ENCODE measurements at regions not wholly inside any gene's neighbourhood (a gene's known extent, or its start where the extent isn't known, plus 50 kb on each side); places are given as distances from the start of the nearest gene placed in this dataset.
"Not testable (repeated sequence)": the region's sequence is repeated elsewhere in the genome, so short reads cannot be mapped to it uniquely, and the experiment has no call there.

GRCh38 chr2:194824450-194824849 is 832.6 kb upstream of the SLC39A10 start:
- TF ChIP-seq POLR2A (IDR thresholded peaks at IDR 0.05; ENCODE audit: low read depth, low read length) (no peak), TAF1 (IDR thresholded peaks at IDR 0.05; ENCODE audit: borderline replicate concordance, low read depth, low read length) (no peak), POLR2AphosphoS5 (IDR thresholded peaks at IDR 0.05; ENCODE audit: low read depth, low read length) (no peak)
- FAIRE-seq (no peak), DNase-seq (ENCODE audit: insufficient read length) (no peak)

- DNase-seq (ENCODE audit: insufficient read length): no peak
Measured at GRCh38 chr2:194822657-194823056, 834.4 kb upstream of the SLC39A10 start.

GRCh38 chr2:194822097-194822496 is 834.9 kb upstream of the SLC39A10 start:
- FAIRE-seq (no peak), DNase-seq (ENCODE audit: insufficient read length) (no peak)
- TF ChIP-seq POLR2A (IDR thresholded peaks at IDR 0.05; ENCODE audit: low read depth, low read length): no peak
- no peak for TF ChIP-seq POLR2AphosphoS5 (IDR thresholded peaks at IDR 0.05; ENCODE audit: low read depth, low read length)
- no peak for TF ChIP-seq TAF1 (IDR thresholded peaks at IDR 0.05; ENCODE audit: borderline replicate concordance, low read depth, low read length)

More at GRCh38 chr2:194822657-194823056, 834.4 kb upstream of the SLC39A10 start:
- no peak for FAIRE-seq
- no peak for TF ChIP-seq POLR2AphosphoS5 (IDR thresholded peaks at IDR 0.05; ENCODE audit: low read depth, low read length)
- no peak for TF ChIP-seq TAF1 (IDR thresholded peaks at IDR 0.05; ENCODE audit: borderline replicate concordance, low read depth, low read length)
- no peak for TF ChIP-seq POLR2A (IDR thresholded peaks at IDR 0.05; ENCODE audit: low read depth, low read length)

GRCh38 chr2:194819367-194819766 is 837.7 kb upstream of the SLC39A10 start:
- no peak for TF ChIP-seq TAF1 (IDR thresholded peaks at IDR 0.05; ENCODE audit: borderline replicate concordance, low read depth, low read length)
- no peak for TF ChIP-seq POLR2A (IDR thresholded peaks at IDR 0.05; ENCODE audit: low read depth, low read length)
- TF ChIP-seq POLR2AphosphoS5 (IDR thresholded peaks at IDR 0.05; ENCODE audit: low read depth, low read length): no peak
- FAIRE-seq: no peak
- no peak for DNase-seq (ENCODE audit: insufficient read length)

- TF ChIP-seq POLR2AphosphoS5 (IDR thresholded peaks at IDR 0.05; ENCODE audit: low read depth, low read length) (no peak), TAF1 (IDR thresholded peaks at IDR 0.05; ENCODE audit: borderline replicate concordance, low read depth, low read length) (no peak), POLR2A (IDR thresholded peaks at IDR 0.05; ENCODE audit: low read depth, low read length) (no peak)
- FAIRE-seq (no peak), DNase-seq (ENCODE audit: insufficient read length) (no peak)
Measured at GRCh38 chr2:194815475-194815874, 841.6 kb upstream of the SLC39A10 start.

GRCh38 chr2:194802589-194802988 is 854.4 kb upstream of the SLC39A10 start:
- DNase-seq (ENCODE audit: insufficient read length) (no peak), FAIRE-seq (no peak)

GRCh38 chr2:194787071-194787470 is 870.0 kb upstream of the SLC39A10 start:
- not testable (repeated sequence) for FAIRE-seq; DNase-seq (ENCODE audit: insufficient read length)

More at GRCh38 chr2:194802589-194802988, 854.4 kb upstream of the SLC39A10 start:
- TF ChIP-seq POLR2AphosphoS5 (IDR thresholded peaks at IDR 0.05; ENCODE audit: low read depth, low read length): no peak
- TF ChIP-seq POLR2A (IDR thresholded peaks at IDR 0.05; ENCODE audit: low read depth, low read length): no peak
- no peak for TF ChIP-seq TAF1 (IDR thresholded peaks at IDR 0.05; ENCODE audit: borderline replicate concordance, low read depth, low read length)

- FAIRE-seq: not testable (repeated sequence)
Measured at GRCh38 chr2:194771394-194771793, 885.6 kb upstream of the SLC39A10 start.

GRCh38 chr2:194769030-194769429 is 888.0 kb upstream of the SLC39A10 start:
- FAIRE-seq: no peak

More at GRCh38 chr2:194771394-194771793, 885.6 kb upstream of the SLC39A10 start:
- DNase-seq (ENCODE audit: insufficient read length): not testable (repeated sequence)

GRCh38 chr2:194765723-194766122 is 891.3 kb upstream of the SLC39A10 start:
- no peak for DNase-seq (ENCODE audit: insufficient read length)
- FAIRE-seq: no peak
- TF ChIP-seq POLR2AphosphoS5 (IDR thresholded peaks at IDR 0.05; ENCODE audit: low read depth, low read length): no peak

More at GRCh38 chr2:194769030-194769429, 888.0 kb upstream of the SLC39A10 start:
- TF ChIP-seq POLR2AphosphoS5 (IDR thresholded peaks at IDR 0.05; ENCODE audit: low read depth, low read length): no peak
- TF ChIP-seq POLR2A (IDR thresholded peaks at IDR 0.05; ENCODE audit: low read depth, low read length): no peak
- no peak for TF ChIP-seq TAF1 (IDR thresholded peaks at IDR 0.05; ENCODE audit: borderline replicate concordance, low read depth, low read length)
- no peak for DNase-seq (ENCODE audit: insufficient read length)

- FAIRE-seq: no peak
- DNase-seq (ENCODE audit: insufficient read length): no peak
- TF ChIP-seq TAF1 (IDR thresholded peaks at IDR 0.05; ENCODE audit: borderline replicate concordance, low read depth, low read length) (no peak), POLR2A (IDR thresholded peaks at IDR 0.05; ENCODE audit: low read depth, low read length) (no peak)
Measured at GRCh38 chr2:194750926-194751325, 906.1 kb upstream of the SLC39A10 start.

- FAIRE-seq (no peak), DNase-seq (ENCODE audit: insufficient read length) (no peak)
- TF ChIP-seq POLR2A (IDR thresholded peaks at IDR 0.05; ENCODE audit: low read depth, low read length) (no peak), POLR2AphosphoS5 (IDR thresholded peaks at IDR 0.05; ENCODE audit: low read depth, low read length) (no peak), TAF1 (IDR thresholded peaks at IDR 0.05; ENCODE audit: borderline replicate concordance, low read depth, low read length) (no peak)
Measured at GRCh38 chr2:194745557-194746146, 911.4 kb upstream of the SLC39A10 start.

GRCh38 chr2:194742706-194743105 is 914.3 kb upstream of the SLC39A10 start:
- FAIRE-seq (no peak), DNase-seq (ENCODE audit: insufficient read length) (no peak)
- TF ChIP-seq POLR2A (IDR thresholded peaks at IDR 0.05; ENCODE audit: low read depth, low read length) (no peak), POLR2AphosphoS5 (IDR thresholded peaks at IDR 0.05; ENCODE audit: low read depth, low read length) (no peak), TAF1 (IDR thresholded peaks at IDR 0.05; ENCODE audit: borderline replicate concordance, low read depth, low read length) (no peak)

All from GM12892 (cell line).